HCT116 (cell line): ENCODE measurements at regions not wholly inside any gene's neighbourhood (a gene's known extent, or its start where the extent isn't known, plus 50 kb on each side); places are given as distances from the start of the nearest gene placed in this dataset.

Experiments
- ATAC-seq: fragments of 200-7000 bp; cut with Tn5 transposase; 2 replicates; pipeline ENCODE4 v1.9.1; 2020; ENCODE audit warnings: mild to moderate bottlenecking, moderate library complexity
- BruUV-seq: library from RNA; stranded (reverse); fragments of 400-500 nt; replicated peaks from 2 replicates; lab custom pipeline; 2021; lab: Mats Ljungman, UMichigan
- CTCF ChIA-PET: fragments of 300-600 bp; sonication (Branson Sonifier 250); formaldehyde crosslinking; loops from one replicate; lab custom pipeline; 2021; ENCODE audit warnings: antibody characterized with exemption; lab: Charles Lee
- POLR2A ChIA-PET: fragments of 300-600, 350-600 bp; sonication (Branson Sonifier 250); formaldehyde crosslinking; loops from one replicate; lab custom pipeline; 2021; ENCODE audit warnings: antibody characterized with exemption; lab: Charles Lee
- RAD21 ChIA-PET, 2 experiments: fragments of 300-600 bp; sonication (Branson Sonifier 250); formaldehyde crosslinking; loops; one replicate each; lab custom pipeline; 2023; ENCODE audit warnings: low total read pairs in 2 of 2; ENCODE audit not compliant: uncharacterized antibody in 2 of 2, unreplicated experiment in 2 of 2, low non-redundant PET in 1 of 2; lab: Charles Lee
- DNase-seq: peaks from one replicate; pipeline ENCODE4 v3.0.0-alpha.2; 2010; ENCODE audit warnings: low read depth, low spot score
- H2AFZ ChIP-seq: fragments of 200-600 bp; shearing (Covaris generic), sonication (generic); 2 replicates; pipeline ENCODE4 v1.6.1; 2017; ENCODE audit warnings: low read depth, mixed run types, mixed read lengths, antibody characterized with exemption, low read length; ENCODE audit not compliant: poor library complexity, severe bottlenecking
- H3K27ac ChIP-seq: 2 replicates; pipeline ENCODE4 v1.5.1; 2012; ENCODE audit warnings: low read depth, low read length
- H3K27me3 ChIP-seq: fragments of 200-600 bp; sonication (generic); 2 replicates; pipeline ENCODE4 v1.6.1; 2016; ENCODE audit warnings: mixed run types, low read length, mixed read lengths; ENCODE audit not compliant: insufficient read depth
- H3K36me3 ChIP-seq, 2 experiments: fragments of 200-500 bp in 1 of 2; fragments of 200-600 bp in 1 of 2; sonication (Bioruptor generic) in 1 of 2; sonication (generic) in 1 of 2; 2 replicates each; pipeline versions ENCODE4 v1.5.1 to v1.6.1; 2014 to 2016; ENCODE audit warnings: low read length in 2 of 2, inconsistent platforms in 1 of 2, mixed read lengths in 1 of 2, mixed run types in 1 of 2; ENCODE audit not compliant: insufficient read depth in 2 of 2, control insufficient read depth in 1 of 2
- H3K4me1 ChIP-seq, 2 experiments: fragments of 200-600 bp in 1 of 2; sonication (generic) in 1 of 2; 2 replicates each; pipeline versions ENCODE4 v1.5.1 to v1.6.1; 2012 to 2017; ENCODE audit warnings: low read length in 2 of 2, inconsistent platforms in 1 of 2, mild to moderate bottlenecking in 1 of 2, mixed read lengths in 1 of 2, mixed run types in 1 of 2, moderate library complexity in 1 of 2; ENCODE audit not compliant: insufficient read depth in 2 of 2, control insufficient read depth in 1 of 2
- H3K4me2 ChIP-seq: fragments of 200-600 bp; sonication (generic); 2 replicates; pipeline ENCODE4 v1.6.1; 2017; ENCODE audit warnings: mixed run types, low read length, mixed read lengths
- H3K4me3 ChIP-seq, 2 experiments: fragments of 200-600 bp in 1 of 2; sonication (generic) in 1 of 2; replicated peaks in 1 of 2; 2 replicates each; pipeline ENCODE4 v1.5.1; 2011 to 2016; ENCODE audit warnings: low read length in 2 of 2, control low read depth in 1 of 2, low read depth in 1 of 2, mild to moderate bottlenecking in 1 of 2, mixed read lengths in 1 of 2, mixed run types in 1 of 2
- H3K79me2 ChIP-seq: fragments of 200-600 bp; sonication (generic); 2 replicates; pipeline ENCODE4 v1.6.1; 2017; ENCODE audit warnings: mild to moderate bottlenecking, mixed run types, low read length, moderate library complexity, mixed read lengths; ENCODE audit not compliant: insufficient read depth
- H3K9ac ChIP-seq: fragments of 200-600 bp; sonication (generic); 2 replicates; pipeline ENCODE4 v1.6.1; 2016; ENCODE audit warnings: low read length, mixed read lengths
- H3K9me2 ChIP-seq: fragments of 200-600 bp; sonication (generic), shearing (Covaris generic); 2 replicates; pipeline ENCODE4 v1.6.1; 2017; ENCODE audit warnings: mixed run types, mild to moderate bottlenecking, moderate library complexity; ENCODE audit not compliant: insufficient read depth
- H3K9me3 ChIP-seq, 2 experiments: fragments of 200-500 bp in 1 of 2; fragments of 200-600 bp in 1 of 2; sonication (Bioruptor generic) in 1 of 2; sonication (generic) in 1 of 2; 2 replicates each; pipeline ENCODE4 v1.6.1; 2014 to 2017; ENCODE audit warnings: low read length in 2 of 2, mixed read lengths in 2 of 2, inconsistent platforms in 1 of 2, low read depth in 1 of 2, mild to moderate bottlenecking in 1 of 2, mixed run types in 1 of 2, moderate library complexity in 1 of 2; ENCODE audit not compliant: control insufficient read depth in 1 of 2, insufficient read depth in 1 of 2
- H4K20me1 ChIP-seq: fragments of 200-600 bp; sonication (generic), shearing (Covaris generic); 2 replicates; pipeline ENCODE4 v1.6.1; 2017; ENCODE audit warnings: mixed run types, mild to moderate bottlenecking, moderate library complexity; ENCODE audit not compliant: insufficient read depth
- CBX3 ChIP-seq: IDR thresholded peaks from 2 replicates; pipeline ENCODE4 v1.6.1; 2012; ENCODE audit warnings: low read depth
- EGR1 ChIP-seq: IDR thresholded peaks from 2 replicates; pipeline ENCODE4 v1.6.1; 2012; ENCODE audit warnings: low read depth
- EZH2phosphoT487 ChIP-seq: fragments of 200-600 bp; IDR thresholded peaks from 2 replicates; pipeline ENCODE4 v1.6.1; 2018; ENCODE audit warnings: antibody characterized with exemption, borderline replicate concordance
- FOSL1 ChIP-seq: IDR thresholded peaks from 2 replicates; pipeline ENCODE4 v1.6.1; 2012; ENCODE audit warnings: low read depth
- JUND ChIP-seq: IDR thresholded peaks from 2 replicates; pipeline ENCODE4 v1.6.1; 2012
- POLR2AphosphoS5 ChIP-seq: IDR thresholded peaks from 2 replicates; pipeline ENCODE4 v1.6.1; 2011; ENCODE audit warnings: mild to moderate bottlenecking, low read depth, low read length, moderate library complexity
- SIN3A ChIP-seq: IDR thresholded peaks from 2 replicates; pipeline ENCODE4 v1.6.1; 2012; ENCODE audit warnings: low read depth
- SP1 ChIP-seq: IDR thresholded peaks from 2 replicates; pipeline ENCODE4 v1.6.1; 2012; ENCODE audit warnings: low read depth
- SRF ChIP-seq: IDR thresholded peaks from 2 replicates; pipeline ENCODE4 v1.6.1; 2012; ENCODE audit warnings: low read depth
- TCF7L2 ChIP-seq: IDR thresholded peaks from 2 replicates; pipeline ENCODE4 v1.7.0; 2011; ENCODE audit warnings: borderline replicate concordance, inconsistent platforms; ENCODE audit not compliant: insufficient read depth, insufficient read length; ENCODE audit errors: extremely low read depth
- ZFX ChIP-seq: fragments of 450-650 bp; IDR thresholded peaks from 2 replicates; pipeline ENCODE4 v1.6.1; 2017
- ZNF274 ChIP-seq: fragments of 200-500 bp; sonication (Bioruptor generic); IDR thresholded peaks from 2 replicates; pipeline ENCODE4 v1.6.1; 2014; ENCODE audit warnings: mild to moderate bottlenecking, low read depth, low read length, inconsistent platforms
- intact Hi-C: fragments of 100-400 bp; cut with micrococcal nuclease; formaldehyde crosslinking; loops from 2 replicates; pipeline ENCODE4 v1.10.0; 2022
- TF ChIP-seq, protein P1 (sequence below): IDR thresholded peaks from 2 replicates; pipeline ENCODE4 v1.6.1; 2012
- TF ChIP-seq, protein P2 (sequence below), 3 experiments: fragments of 200-600 bp in 1 of 3; sonication (generic) in 1 of 3; IDR thresholded peaks in 2 of 3; conservative IDR thresholded peaks in 1 of 3; 2 replicates each; pipeline ENCODE4 v1.5.1; 2012 to 2017; ENCODE audit warnings: low read depth in 2 of 3, low read length in 2 of 3, antibody characterized with exemption in 1 of 3, borderline replicate concordance in 1 of 3, control low read depth in 1 of 3, mild to moderate bottlenecking in 1 of 3, mixed read lengths in 1 of 3, mixed run types in 1 of 3, moderate library complexity in 1 of 3; ENCODE audit not compliant: insufficient read depth in 1 of 3

DNA sequence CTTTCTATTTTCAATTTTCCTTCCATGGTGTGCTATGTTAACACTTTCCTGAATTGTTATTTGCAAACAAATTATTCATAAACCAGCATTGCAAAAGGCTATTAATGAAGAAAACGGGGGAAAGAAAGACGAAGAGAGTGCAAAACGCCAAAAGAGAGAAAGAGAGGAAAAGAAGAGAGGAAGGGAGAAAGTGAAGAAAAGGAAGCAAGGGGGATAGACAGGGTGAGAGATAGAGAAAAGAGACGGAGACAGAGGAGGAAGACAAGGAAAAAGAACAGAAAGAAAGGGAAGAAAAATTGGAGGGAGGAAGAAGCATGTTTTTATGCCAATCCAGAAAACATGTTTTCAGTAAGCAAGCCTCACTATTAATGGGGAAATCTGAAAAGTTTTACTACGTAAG, 310.6 kb downstream of the TFEC start:
- Histone ChIP-seq H3K79me2 (no peaks in the 10 kb centered on the region), H3K36me3 (no peaks in the 10 kb centered on the region), H2AFZ (no peak overlapping the region), H3K27me3 (no peaks in the 10 kb centered on the region), H3K4me2 (no peak overlapping the region), H3K9me3 (no peaks in the 10 kb centered on the region), H3K9me2 (no peaks in the 10 kb centered on the region), H3K27ac (no peak overlapping the region), H3K4me1 (no peaks in the 10 kb centered on the region), H3K4me3 (no peak overlapping the region), H4K20me1 (no peaks in the 10 kb centered on the region), H3K9ac (no peak overlapping the region)
- DNase-seq (no peak), ATAC-seq (no peak)
- no TSS peak for BruUV-seq
- TF ChIP-seq TCF7L2 (no peak), FOSL1 (no peak), SP1 (no peak), JUND (no peak), POLR2AphosphoS5 (no peak), ZFX (no peak), ZNF274 (no peak), SIN3A (no peak), SRF (no peak), EGR1 (no peak), CBX3 (no peak), EZH2phosphoT487 (no peak)
- TF ChIP-seq, protein P1, sequence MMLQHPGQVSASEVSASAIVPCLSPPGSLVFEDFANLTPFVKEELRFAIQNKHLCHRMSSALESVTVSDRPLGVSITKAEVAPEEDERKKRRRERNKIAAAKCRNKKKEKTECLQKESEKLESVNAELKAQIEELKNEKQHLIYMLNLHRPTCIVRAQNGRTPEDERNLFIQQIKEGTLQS, result no peak
- TF ChIP-seq, protein P2, sequence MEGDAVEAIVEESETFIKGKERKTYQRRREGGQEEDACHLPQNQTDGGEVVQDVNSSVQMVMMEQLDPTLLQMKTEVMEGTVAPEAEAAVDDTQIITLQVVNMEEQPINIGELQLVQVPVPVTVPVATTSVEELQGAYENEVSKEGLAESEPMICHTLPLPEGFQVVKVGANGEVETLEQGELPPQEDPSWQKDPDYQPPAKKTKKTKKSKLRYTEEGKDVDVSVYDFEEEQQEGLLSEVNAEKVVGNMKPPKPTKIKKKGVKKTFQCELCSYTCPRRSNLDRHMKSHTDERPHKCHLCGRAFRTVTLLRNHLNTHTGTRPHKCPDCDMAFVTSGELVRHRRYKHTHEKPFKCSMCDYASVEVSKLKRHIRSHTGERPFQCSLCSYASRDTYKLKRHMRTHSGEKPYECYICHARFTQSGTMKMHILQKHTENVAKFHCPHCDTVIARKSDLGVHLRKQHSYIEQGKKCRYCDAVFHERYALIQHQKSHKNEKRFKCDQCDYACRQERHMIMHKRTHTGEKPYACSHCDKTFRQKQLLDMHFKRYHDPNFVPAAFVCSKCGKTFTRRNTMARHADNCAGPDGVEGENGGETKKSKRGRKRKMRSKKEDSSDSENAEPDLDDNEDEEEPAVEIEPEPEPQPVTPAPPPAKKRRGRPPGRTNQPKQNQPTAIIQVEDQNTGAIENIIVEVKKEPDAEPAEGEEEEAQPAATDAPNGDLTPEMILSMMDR (IDR thresholded peaks at IDR 0.05 in 2 of 3, conservative IDR thresholded peaks at IDR 0.05 in 1 of 3; ENCODE audit: borderline replicate concordance in 1 of 3, insufficient read depth in 1 of 3, low read depth in 2 of 3, low read length in 2 of 3), result no peak
- intact Hi-C loops, result no loop called here
- ChIA-PET CTCF (no interaction called here), POLR2A (no interaction called here), RAD21 (no interaction called here)
